ENCODE measurements at regions not wholly inside any gene's neighbourhood (a gene's known extent, or its start where the extent isn't known, plus 50 kb on each side); places are given as distances from the start of the nearest gene placed in this dataset.

DNA sequence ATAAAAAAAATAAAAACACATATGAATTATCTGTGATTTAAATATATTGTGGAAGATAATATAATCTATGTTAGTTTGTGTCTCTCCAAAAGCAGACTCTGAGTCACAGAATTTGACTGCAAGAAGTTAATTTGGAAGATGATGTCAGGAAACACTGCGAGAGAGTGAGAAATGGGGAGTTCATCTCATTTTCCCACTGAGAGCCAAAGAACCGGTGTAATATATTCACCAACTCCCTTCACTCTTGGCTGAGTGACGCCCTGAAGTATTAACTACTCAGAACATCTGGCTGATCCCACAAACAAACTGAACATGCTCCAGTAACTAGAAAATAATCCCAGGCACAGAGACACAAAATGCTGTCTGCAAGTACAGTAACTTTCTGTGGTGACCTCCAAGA lies 345.8 kb upstream of the SPANXN1 start:
- H3K4me3 ChIP-seq, result no peak overlapping the region
- H3K36me3 ChIP-seq, result no peaks in the 10 kb centered on the region
- TF ChIP-seq POLR2AphosphoS5 (IDR thresholded peaks at IDR 0.05) (no peak), POLR2A (IDR thresholded peaks at IDR 0.05) (no peak)
- TF ChIP-seq, protein P1, sequence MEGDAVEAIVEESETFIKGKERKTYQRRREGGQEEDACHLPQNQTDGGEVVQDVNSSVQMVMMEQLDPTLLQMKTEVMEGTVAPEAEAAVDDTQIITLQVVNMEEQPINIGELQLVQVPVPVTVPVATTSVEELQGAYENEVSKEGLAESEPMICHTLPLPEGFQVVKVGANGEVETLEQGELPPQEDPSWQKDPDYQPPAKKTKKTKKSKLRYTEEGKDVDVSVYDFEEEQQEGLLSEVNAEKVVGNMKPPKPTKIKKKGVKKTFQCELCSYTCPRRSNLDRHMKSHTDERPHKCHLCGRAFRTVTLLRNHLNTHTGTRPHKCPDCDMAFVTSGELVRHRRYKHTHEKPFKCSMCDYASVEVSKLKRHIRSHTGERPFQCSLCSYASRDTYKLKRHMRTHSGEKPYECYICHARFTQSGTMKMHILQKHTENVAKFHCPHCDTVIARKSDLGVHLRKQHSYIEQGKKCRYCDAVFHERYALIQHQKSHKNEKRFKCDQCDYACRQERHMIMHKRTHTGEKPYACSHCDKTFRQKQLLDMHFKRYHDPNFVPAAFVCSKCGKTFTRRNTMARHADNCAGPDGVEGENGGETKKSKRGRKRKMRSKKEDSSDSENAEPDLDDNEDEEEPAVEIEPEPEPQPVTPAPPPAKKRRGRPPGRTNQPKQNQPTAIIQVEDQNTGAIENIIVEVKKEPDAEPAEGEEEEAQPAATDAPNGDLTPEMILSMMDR (IDR thresholded peaks at IDR 0.05), result no peak
- no peak for DNase-seq (ENCODE audit: low spot score in 2 of 2)
- intact Hi-C loops (cut with DNase I; ENCODE audit: low total_unique reads), result no loop called here
- no peaks in the 10 kb centered on the region for H3K9me3 ChIP-seq
- no peaks in the 10 kb centered on the region for H3K4me1 ChIP-seq
- H3K27me3 ChIP-seq, result peaks cover 0 to 8% of the 10 kb centered on the region in 2 donors
- no peak overlapping the region for H3K27ac ChIP-seq

DNA sequence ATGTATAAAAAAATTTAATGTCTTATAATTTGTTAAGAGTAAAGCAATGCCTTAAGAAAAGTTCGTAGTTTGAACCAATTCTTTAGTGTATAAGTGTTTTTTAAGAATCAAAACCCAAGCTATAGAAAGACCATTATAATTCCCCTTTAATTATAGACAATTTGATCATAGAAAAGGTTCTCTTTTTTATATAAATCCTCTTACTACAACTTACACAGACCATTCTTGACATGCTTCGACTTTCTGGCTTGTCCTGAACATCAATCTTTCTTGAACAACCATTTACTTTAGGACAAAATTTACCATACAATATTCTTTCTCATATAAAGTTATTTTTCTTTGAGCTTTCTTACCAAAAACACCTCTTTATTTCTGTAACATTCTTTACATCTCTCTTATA lies 330.5 kb upstream of the SPANXN1 start:
- Histone ChIP-seq H3K27ac (no peak overlapping the region), H3K27me3 (peaks cover 0 to 4% of the 10 kb centered on the region in 2 donors), H3K4me3 (no peak overlapping the region), H3K4me1 (no peaks in the 10 kb centered on the region), H3K36me3 (no peaks in the 10 kb centered on the region), H3K9me3 (no peaks in the 10 kb centered on the region)
- TF ChIP-seq POLR2A (IDR thresholded peaks at IDR 0.05) (no peak), POLR2AphosphoS5 (IDR thresholded peaks at IDR 0.05) (no peak)
- TF ChIP-seq, protein P1 (IDR thresholded peaks at IDR 0.05), result no peak
- no peak for DNase-seq (ENCODE audit: low spot score in 2 of 2)
- intact Hi-C loops (cut with DNase I; ENCODE audit: low total_unique reads), result no loop called here

DNA sequence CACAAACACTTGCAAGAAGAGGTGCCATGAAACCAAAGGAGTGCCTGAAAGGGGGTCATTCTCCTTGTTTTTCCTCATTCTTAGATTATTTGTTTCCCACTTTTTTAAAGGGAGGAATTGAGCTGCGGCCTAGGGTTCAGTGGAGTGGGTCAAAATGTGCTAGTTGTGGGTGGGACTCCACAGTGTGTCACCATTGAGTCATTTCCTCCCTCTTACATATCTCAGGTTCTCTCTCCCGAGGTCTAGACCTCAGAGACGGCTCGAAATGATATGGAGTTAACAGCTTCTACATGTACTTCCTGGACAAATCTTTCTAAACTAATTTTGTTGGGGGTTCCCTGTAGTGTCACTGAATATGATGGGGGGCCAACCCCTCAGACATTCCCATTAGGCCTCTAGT lies 328.4 kb upstream of the SPANXN1 start:
- Histone ChIP-seq H3K4me1 (no peaks in the 10 kb centered on the region), H3K36me3 (no peaks in the 10 kb centered on the region), H3K27me3 (no peaks in the 10 kb centered on the region), H3K4me3 (no peak overlapping the region), H3K27ac (no peak overlapping the region), H3K9me3 (no peaks in the 10 kb centered on the region)
- no peak for TF ChIP-seq POLR2A (IDR thresholded peaks at IDR 0.05)
- TF ChIP-seq POLR2AphosphoS5 (IDR thresholded peaks at IDR 0.05), result no peak
- TF ChIP-seq, protein P1 (IDR thresholded peaks at IDR 0.05), result no peak
- intact Hi-C loops (cut with DNase I; ENCODE audit: low total_unique reads), result no loop called here
- DNase-seq (ENCODE audit: low spot score in 2 of 2), result no peak

DNA sequence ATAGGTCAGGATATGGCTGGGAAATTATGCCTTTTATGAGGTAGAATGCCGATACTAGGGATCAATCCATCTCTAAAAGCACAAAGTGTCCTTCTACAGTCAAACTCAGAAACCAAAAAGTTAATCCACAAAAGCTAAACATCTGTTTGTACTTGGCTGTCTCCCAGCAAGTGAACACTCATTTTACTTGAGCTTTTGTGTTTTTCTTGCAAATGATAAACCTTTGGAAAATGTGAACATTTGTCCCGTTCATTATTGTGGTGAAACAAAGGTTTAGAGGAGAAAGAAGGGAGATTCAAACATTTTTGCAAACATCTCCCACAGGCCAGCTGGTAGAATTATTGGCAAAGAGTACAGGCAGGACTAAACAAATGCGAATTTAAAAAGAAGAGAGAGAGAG lies 300.6 kb upstream of the SPANXN1 start:
- H3K27me3 ChIP-seq, result no peaks in the 10 kb centered on the region
- no peak for TF ChIP-seq POLR2A (IDR thresholded peaks at IDR 0.05)
- TF ChIP-seq, protein P1 (IDR thresholded peaks at IDR 0.05), result no peak
- no peak for TF ChIP-seq POLR2AphosphoS5 (IDR thresholded peaks at IDR 0.05)
- no peaks in the 10 kb centered on the region for H3K36me3 ChIP-seq
- no peak for DNase-seq (ENCODE audit: low spot score in 2 of 2)
- H3K27ac ChIP-seq, result no peak overlapping the region
- intact Hi-C loops (cut with DNase I; ENCODE audit: low total_unique reads), result no loop called here
- H3K4me3 ChIP-seq, result no peak overlapping the region
- no peaks in the 10 kb centered on the region for H3K4me1 ChIP-seq
- H3K9me3 ChIP-seq, result peaks cover 2 to 11% of the 10 kb centered on the region in 2 donors

Measured in breast epithelium (tissue), 4 donors.